AG08396 (cell line): ENCODE measurements at regions not wholly inside any gene's neighbourhood (a gene's known extent, or its start where the extent isn't known, plus 50 kb on each side); places are given as distances from the start of the nearest gene placed in this dataset.
"Not testable (repeated sequence)": the region's sequence is repeated elsewhere in the genome, so short reads cannot be mapped to it uniquely, and the experiment has no call there.

Experiments used
- DNase-seq: peaks from one replicate; pipeline ENCODE4 v3.0.0; 2012; ENCODE audit warnings: low spot score, mixed read lengths

DNA sequence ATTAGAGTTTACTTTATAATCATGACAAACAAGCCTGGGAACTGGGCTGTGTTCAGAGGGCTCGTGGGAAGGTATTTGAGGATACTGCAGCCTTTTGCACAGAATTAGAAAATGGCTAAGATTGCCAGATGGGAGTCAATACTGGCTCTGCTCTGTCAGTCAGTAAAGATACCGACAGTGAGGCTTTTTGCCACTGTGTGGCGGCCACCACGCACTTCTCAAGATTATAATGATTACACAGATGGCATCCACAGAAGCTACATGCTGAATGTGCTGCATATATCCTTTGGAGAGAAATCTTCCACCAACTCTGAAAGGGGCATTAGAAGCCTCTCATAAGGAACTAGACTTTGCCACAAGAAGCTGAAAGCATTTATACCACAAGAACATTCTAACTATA lies 213.4 kb upstream of the PTBP2 start:
- DNase-seq, result no peak

DNA sequence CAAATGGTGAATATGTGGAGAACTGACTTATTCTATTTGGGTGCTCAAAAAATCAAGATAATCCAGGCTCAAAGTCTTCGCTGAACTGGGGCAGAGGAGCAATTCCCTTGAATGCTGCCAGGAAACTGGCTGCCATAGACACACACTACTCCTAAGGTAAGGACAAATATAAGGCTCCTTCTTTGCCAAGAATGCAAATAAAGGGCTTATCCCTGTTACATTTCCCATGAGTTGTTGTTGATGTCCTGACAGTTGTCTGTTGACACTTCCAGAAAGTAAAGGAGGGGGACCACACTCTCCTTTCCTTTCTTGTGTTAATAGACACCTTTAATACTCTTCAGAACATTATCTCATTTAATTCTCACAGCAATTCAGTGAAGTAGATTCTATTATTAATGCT lies 212.2 kb upstream of the PTBP2 start:
- DNase-seq, result no peak

DNA sequence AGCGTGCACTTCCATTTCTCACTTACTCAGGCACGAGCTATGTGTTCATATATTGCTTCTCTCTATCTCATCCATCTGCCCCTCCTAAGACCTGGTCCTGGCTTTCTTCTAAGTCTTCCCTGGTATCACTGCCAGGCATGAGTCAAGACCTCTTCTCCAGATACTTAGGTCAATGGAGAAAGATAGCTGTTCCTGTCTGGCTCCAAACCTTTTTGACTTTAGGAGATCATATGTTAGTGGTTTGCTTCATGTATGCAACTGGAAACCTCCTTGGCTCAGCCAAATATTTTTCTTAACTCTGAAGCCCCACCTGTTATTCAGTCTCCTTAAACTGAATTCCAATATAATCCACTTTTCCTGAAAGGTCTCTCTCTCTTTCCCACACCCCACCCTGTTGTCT lies 211.6 kb upstream of the PTBP2 start:
- DNase-seq, result no peak

DNA sequence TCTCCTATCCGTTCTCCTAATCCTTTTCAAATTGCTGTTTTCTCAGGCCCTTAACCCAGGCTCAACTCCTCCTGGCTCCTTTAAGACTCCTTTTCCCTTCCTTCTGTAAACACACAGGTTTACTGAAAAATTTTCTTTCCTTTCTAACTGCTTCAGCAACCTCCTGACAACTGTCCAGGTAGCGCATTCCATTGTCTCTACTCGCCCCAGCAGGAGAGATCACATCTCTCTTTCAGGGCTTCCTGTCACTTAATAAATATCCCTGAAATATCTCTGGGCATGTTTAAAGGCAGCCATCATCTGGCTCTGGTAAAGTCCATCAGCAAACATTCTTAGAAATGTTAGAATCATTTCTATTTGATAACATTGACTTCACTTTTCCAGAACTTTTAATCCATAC lies 211.2 kb upstream of the PTBP2 start:
- DNase-seq, result no peak

DNA sequence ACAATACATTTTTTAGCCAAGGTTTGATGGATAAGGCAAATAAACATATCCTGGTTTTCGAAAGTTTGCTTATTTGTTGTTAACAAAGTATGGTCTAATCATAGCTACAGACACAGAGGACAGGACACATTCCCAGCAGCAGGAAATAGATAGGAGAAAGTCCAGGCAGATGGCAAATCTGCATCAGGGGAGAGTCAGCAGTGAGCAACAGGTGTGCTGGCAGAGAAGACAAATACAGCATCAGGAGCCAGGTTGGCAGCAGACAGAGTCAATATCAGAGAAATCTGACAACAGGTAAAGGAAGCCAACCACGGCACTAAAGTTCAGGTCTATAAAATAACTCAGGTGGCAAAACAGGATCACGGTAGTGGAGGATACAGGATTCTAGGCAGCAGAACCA lies 210.7 kb upstream of the PTBP2 start:
- no peak for DNase-seq

DNA sequence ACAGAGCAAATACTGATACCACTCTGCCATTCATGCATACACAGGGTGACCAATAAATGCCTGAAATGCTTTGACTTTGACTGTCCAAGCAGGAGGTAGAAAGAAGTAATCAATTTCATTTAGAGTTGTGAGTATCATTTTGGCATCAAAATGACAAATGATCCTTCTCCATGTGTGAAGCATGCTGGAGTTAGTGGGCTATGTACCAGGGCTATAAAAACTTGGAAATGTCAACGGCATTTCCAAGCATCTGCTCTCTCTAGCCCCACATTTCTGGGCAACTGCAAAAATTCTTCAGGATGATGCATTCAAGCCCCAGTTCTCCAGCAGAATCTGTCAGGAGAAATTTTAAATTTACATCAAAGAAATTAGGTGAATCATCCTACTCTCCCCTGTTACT lies 208.4 kb upstream of the PTBP2 start:
- DNase-seq, result no peak

DNA sequence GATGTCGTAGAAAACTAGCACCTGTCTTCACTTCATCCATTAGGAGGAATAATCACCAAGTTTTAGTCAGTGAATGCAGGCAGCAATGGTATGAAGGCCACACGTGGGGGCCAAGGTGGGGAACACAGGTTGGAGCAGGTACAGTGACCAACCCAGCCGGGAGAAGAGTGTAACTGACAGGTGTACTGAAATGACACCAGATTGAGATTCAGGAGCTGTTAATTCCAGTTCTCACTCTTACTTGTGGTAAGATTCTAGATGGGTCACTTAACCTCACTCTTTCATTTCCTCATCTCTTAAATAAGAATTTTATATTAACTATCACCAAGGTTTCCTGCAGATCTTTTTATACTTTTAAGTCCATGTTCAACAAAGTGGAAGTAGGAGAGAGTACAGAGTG lies 206.2 kb upstream of the PTBP2 start:
- no peak for DNase-seq

DNA sequence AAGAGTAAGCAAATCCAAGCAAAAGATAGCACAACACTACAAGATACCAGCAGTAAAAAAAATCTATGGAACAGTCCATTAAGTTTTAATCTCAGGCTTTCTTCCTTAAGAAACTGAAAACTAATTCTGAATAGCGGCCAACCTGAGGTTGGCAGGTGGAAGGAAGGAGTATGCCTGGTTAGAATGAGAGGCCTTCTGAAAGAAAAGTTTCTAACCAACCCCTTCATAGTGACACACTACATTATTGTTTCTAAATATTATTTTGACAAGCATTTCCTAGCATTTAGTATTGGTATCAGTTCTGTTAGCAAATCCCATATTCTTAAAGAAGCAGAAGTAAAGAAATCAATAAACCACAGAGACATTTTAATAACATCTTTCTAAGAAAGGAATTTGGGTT lies 205.7 kb upstream of the PTBP2 start:
- DNase-seq, result no peak

DNA sequence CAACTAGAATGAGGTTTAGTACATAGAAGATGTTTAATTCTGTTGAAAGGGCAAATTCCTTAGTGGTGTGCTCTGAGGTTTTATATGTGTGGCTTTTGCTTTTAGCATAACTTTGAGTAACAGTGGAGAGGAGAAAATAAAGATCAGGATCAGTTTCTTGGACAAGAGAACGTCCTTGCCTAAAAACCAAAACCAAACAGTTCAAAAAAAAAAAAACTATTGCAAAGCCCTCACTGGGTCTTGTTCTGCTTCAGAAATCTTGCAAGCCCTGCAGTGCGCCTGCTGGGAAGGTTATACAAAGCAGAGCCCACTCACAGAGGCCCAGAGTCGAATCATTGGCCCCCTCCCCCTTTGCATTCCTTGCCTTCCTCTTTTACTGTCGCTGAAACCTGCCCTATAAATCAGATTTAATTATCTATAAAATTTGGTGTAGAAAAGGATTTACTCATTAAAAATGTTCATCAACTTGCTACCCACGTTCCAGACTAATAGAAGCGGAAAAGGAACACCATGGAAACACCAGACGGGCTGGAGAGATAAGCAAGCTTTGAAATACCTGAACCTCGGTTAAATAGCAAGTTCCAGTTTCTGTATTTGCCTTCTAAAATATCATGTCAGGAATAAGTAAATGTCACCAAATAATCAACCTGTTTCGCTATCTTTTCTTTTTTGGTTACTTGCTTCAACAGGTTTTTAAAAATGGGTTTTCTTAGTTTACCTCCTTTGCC lies 201.6 kb upstream of the PTBP2 start:
- DNase-seq, result no peak

DNA sequence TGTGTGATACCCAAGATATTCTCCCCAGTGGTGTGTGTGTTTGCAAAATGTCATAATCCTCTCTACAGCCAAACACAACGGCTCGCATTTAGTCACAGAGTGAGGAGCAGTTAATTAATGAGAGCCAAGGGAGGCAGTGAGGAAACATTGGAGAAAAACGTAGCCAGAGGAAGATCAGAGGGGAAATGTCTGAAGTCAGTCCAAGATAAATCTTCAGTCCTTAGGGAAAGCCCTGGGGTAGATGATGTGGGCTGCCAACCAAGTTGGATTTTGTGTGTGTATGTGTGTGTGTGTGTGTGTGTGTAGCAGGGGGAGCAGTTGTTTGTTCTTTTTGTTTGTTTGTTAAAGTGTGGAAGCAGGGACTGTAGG lies 201.0 kb upstream of the PTBP2 start:
- DNase-seq, result no peak

DNA sequence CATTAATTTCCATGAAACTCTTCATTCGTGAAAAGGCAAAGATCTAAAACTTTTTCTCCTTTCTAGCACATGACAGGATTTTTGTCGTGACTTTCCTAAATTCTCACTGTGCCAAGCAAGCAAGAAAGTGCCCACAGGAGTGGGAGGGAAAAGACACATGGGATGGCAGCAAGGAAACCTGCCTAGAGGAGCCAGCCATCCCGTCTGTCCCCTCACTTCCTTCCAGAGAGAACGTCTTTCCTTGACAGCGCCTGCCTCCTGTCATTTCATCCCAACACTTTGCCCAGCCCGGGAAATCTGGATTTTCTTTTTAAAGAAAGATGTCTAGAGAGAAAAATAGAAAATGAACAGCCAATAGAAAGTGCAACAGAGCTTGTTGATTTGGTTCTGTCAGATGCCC lies 200.6 kb upstream of the PTBP2 start:
- no peak for DNase-seq

DNA sequence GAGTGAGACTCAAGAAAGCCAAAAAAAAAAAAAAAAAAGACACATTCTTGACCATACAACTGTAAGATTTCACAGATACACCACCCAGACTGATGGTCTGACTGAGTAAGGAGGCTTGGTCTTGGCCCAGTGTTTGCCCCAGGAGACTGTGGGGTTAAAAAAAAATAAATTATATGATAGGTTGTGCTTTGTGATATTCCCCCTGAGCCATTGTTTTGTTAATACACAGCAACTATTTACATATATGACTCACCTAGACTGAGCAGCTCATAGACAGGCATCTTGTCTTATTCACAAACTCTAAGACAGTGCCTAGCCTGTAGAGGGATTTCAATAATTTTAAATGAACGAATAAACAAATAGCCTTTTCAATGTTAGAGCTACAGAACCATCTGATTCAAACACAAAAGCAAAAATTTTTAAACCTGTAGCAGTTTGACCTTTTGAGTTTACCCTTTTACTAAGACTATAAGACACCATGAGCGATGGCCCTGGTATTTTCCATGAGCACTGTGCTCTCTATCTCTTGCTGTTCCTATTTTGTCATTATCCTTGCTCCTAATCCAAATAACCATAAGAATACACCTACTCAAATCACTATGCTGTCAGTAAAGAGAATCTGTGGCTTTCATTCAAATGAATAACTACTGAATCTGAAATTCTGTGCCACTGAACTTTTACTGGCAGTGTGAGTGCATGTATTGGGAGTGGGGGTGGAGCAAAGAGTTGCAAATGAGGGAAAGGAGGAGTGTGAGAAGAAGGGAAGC lies 199.4 kb upstream of the PTBP2 start:
- no peak for DNase-seq

DNA sequence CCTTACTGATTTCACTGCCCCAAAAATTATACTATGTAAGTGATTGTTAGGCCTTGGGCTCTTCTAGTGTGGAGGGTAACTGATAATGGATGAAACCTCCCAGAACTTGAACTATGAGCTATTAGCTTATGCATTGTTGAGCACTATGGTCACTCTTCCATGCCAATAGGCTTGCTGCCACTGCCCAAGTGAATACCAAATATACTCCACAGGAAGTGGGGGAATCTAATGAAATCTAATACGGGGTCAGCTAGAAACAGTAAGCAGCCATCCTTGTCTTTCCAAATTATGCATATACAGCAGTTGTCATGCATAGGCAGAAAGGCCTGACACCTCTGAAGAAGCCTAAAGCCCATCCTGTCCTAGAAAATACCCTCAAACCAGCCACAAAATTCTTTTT lies 198.7 kb upstream of the PTBP2 start:
- no peak for DNase-seq

DNA sequence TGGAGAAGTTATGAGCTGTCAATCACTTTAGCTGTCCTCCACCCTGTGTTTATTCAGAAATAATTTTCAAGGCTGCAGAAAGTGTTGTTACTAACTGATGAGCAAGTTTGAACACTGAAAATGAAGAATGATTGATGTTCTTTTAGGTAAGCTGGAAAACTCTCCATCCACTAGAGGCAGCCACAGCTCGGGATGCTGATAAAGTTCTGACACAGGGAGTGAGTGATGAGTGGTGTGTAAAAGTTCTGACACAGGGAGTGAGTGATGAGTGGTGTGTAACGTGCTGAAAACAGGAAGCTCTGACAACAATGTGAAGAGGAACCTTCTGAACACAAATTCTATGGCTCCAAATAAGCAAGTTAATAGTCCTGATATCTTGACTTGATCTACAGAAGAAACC lies 197.5 kb upstream of the PTBP2 start:
- DNase-seq, result no peak

DNA sequence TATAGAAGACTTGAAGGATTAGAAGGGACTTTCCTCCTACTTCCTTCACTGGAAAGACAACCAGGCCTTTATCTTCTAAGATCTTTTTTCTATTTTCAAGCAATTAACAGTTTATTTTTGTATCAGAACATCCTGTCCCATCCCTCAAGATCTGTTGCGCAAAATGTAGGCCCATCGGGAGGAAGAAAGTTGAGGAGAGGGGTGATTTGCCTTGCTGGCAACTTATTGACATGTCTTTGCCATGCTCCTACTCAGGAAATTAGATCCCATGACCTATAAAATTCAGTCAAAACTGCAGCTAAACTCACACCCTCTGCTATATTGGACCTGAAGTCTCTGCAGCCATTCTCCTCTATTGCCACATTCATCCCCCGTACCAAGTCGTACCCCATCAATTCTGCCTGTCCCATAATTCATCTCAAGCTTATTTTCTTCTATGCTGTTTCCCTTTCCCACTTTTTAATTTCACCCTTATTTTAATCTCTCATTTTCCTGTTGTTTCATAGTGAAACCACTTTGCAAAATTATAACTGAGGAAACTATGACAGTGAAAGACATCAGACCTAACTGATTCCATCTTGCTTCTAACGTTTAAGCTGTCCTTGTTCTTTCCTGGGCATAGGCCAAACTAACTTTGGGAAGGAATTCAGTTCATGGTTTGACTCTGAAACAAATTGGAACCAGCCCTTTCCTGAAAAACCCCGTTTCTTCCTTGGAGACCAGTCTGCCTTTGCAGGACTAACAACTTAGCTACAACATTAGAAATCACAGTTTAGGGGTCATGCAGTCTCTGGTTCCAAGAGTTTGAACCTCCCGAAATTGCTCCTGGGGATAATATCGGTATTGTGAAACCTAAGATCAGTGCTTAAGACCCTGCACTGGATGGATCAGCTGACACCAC lies 195.7 kb upstream of the PTBP2 start:
- no peak for DNase-seq

DNA sequence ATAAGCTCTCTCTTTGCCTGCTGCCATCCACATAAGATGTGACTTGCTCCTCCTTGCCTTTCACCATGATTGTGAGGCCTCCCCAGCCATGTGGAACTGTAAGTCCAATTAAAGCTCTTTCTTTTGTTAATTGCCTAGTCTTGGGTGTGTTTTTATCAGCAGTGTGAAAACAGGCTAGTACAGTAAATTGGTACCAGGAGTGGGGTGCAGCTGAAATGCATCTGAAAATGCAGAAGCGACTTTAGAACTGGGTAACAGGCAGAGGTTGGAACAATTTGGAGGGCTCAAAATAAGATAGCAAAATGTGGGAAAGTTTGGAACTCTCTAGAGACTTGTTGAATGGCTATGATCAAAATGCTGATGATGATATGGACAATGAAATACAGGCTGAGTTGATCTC lies 192.9 kb upstream of the PTBP2 start:
- not testable (repeated sequence) for DNase-seq

DNA sequence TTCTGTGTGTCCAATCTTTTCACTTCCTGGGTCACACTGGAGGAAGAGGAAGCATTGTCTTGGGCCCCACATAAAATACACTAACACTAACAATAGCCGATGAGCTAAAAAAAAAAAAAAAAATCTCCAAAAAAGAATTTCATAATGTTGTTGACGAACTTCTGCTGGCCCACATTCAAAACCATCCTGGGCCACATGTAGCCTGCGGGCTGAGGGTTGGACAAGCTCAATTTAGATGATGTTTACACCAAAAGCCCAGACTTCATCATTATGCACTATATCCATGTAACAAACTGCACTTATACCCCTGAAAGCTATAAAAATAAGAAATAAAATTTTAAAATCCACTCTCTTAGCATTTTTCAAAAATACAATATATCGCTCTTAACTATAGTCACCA lies 187.8 kb upstream of the PTBP2 start:
- no peak for DNase-seq

DNA sequence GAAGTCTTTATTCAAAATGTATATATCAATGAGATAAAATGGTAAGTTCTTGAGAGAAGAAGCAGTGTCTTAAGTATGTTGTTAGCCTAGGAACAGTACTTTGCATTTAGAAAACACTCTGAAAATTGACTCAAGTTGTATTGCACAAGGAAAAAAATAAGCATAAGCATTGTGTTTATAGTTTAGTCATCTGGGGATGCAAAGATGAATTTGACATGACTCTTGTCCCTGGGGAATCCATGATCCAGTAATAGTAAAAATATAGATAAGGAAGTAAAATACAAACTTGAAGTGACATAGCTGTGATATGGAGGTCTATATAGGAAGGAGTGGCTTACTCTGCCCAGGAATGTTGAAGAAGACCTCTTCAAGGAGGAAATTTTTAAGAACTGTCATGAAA lies 185.0 kb upstream of the PTBP2 start:
- no peak for DNase-seq

DNA sequence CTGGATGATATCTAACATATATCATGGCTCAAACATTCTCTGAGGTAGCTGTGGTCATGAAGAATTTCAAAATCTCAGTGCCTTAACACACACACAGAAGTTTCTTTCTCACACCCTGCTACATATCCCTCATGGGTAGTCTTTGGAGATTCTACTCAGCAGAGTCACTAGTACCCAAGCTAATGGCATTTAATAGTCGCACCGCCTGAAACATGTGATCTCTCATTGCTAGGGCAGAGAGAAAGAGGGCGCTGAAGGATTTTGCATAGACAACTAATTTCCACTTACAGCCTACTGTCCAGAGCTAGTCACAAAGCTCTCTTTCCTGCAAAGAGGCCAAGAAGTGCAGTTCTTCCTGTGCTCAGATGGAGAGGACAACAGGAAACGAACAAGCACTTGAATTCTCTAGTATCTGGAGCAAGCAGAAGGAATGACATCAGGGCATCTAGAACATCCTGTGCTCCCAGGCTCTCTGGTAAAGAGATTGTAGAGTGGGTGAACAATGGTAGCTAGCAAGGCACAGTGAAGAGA lies 183.4 kb upstream of the PTBP2 start:
- peak; percentile 6 for DNase-seq

DNA sequence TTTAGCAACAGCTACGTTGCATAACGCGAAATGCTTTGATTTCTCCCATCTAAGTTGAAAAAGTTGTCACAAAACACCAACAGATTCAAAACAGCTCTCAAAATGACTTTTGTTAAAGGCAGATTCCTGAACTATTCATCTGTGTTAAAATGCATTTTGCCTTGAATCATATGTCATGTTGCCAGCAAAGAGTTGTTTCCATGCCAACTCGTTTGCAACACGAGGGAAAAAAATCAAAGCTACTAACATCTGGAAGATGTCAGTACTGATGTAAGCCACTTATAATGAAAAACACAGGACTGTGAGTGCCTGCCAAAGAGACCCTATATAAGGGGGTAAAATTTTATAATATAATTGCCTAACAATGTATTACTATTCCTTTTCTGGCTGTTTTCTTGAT lies 182.7 kb upstream of the PTBP2 start:
- peak; percentile 35 for DNase-seq

DNA sequence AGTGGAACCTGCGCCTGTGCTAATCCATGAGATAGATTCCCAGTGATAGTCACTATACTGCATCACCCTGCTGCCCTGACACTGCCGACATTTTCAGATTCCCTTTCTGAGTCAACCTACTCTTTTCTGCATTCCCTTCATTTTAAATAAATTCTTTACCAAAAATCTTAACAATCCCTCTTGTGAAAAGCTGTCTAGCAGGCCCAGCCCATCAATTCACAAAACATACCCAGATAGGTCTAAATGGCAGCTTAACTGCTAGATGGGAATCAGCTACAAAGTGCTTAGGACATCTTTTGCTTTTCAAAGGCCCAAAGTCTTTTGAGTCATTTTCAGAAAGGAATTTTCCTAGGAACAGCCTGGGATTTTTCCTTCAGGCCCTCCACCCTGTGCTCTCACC lies 180.1 kb upstream of the PTBP2 start:
- no peak for DNase-seq

DNA sequence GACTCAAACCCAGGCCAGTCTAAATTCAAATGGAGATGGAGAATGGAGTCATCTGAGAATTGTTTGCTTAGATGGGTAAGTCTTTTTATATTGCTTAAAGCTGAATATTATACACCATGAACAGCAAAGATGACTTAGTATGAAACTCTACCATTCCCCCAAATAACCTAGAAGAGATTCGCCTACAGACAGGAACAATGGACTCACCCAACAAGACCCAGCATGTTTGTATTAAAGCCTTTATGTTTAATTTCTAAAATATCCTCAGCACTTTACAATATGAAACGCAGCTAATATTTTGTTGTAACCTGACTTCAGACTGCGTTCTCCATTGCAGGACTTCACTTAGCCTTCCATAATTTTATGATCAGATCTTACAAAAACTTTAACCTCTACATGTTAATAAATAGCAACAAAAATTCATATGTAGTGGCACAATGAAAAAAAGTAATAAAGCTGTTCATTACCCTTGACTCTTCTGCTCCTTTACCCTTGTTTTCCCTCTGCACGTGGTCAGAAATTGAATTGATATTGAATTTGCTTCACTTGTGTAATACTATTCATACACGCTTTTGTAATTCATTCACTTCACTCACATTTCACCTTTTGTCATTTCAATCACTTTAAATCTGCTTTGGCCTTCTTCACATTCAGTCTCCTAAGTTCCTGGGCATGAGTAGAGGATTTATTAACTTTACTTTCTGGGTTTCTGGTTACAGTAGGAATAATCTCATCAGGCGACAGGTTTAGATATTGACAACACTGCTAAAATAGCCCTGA lies 177.3 kb upstream of the PTBP2 start:
- DNase-seq, result no peak
